HuH-7.5 (cell line): ENCODE measurements at regions not wholly inside any gene's neighbourhood (a gene's known extent, or its start where the extent isn't known, plus 50 kb on each side); places are given as distances from the start of the nearest gene placed in this dataset.
A peak's percentile ranks its signal among the peaks of the same experiment; 100 is the strongest.
"Not testable (repeated sequence)": the region's sequence is repeated elsewhere in the genome, so short reads cannot be mapped to it uniquely, and the experiment has no call there.

Experiments
- DNase-seq: peaks from one replicate; pipeline ENCODE4 v3.0.0; 2011; ENCODE audit warnings: low spot score

- DNase-seq: no peak
Measured at GRCh38 chr6:77178821-77179220, 284.5 kb downstream of the HTR1B start.

- no peak for DNase-seq
Measured at GRCh38 chr6:77177470-77177869, 285.8 kb downstream of the HTR1B start.

- DNase-seq: no peak
Measured at GRCh38 chr6:77173472-77174074, 289.7 kb downstream of the HTR1B start.

- no peak for DNase-seq
Measured at GRCh38 chr6:77172578-77172977, 290.7 kb downstream of the HTR1B start.

- no peak for DNase-seq
Measured at GRCh38 chr6:77159730-77160129, 303.6 kb downstream of the HTR1B start.

GRCh38 chr6:77151241-77151640 is 312.1 kb downstream of the HTR1B start:
- no peak for DNase-seq

- DNase-seq: no peak
Measured at GRCh38 chr6:77150736-77151135, 312.6 kb downstream of the HTR1B start.

GRCh38 chr6:77145244-77145643 is 318.0 kb downstream of the HTR1B start:
- DNase-seq: no peak

GRCh38 chr6:77143659-77144447 is 319.4 kb downstream of the HTR1B start:
- DNase-seq: no peak

GRCh38 chr6:77136086-77136485 is 327.2 kb downstream of the HTR1B start:
- DNase-seq: no peak

GRCh38 chr6:77133031-77133430 is 330.3 kb downstream of the HTR1B start:
- no peak for DNase-seq

- no peak for DNase-seq
Measured at GRCh38 chr6:77131426-77131825, 331.9 kb downstream of the HTR1B start.

- DNase-seq: peak; percentile 4
Measured at GRCh38 chr6:77124604-77125003, 338.7 kb downstream of the HTR1B start.

GRCh38 chr6:77123527-77123926 is 339.8 kb downstream of the HTR1B start:
- no peak for DNase-seq

- DNase-seq: no peak
Measured at GRCh38 chr6:77106992-77107391, 356.3 kb downstream of the HTR1B start.

- DNase-seq: no peak
Measured at GRCh38 chr6:77105091-77105490, 358.2 kb downstream of the HTR1B start.

GRCh38 chr6:77097940-77098339 is 365.4 kb downstream of the HTR1B start:
- no peak for DNase-seq

- no peak for DNase-seq
Measured at GRCh38 chr6:77095936-77096627, 367.2 kb downstream of the HTR1B start.

GRCh38 chr6:77094821-77095220 is 368.5 kb downstream of the HTR1B start:
- DNase-seq: no peak

GRCh38 chr6:77092971-77093370 is 370.3 kb downstream of the HTR1B start:
- no peak for DNase-seq

GRCh38 chr6:77089776-77090175 is 373.5 kb downstream of the HTR1B start:
- DNase-seq: no peak

GRCh38 chr6:77087794-77088318 is 375.4 kb downstream of the HTR1B start:
- DNase-seq: not testable (repeated sequence)
